22Rv1 (cell line): ENCODE measurements at regions not wholly inside any gene's neighbourhood (a gene's known extent, or its start where the extent isn't known, plus 50 kb on each side); places are given as distances from the start of the nearest gene placed in this dataset.

Experiments
- CTCF ChIP-seq: fragments of 450-650 bp; IDR thresholded peaks from 2 replicates; pipeline ENCODE4 v1.5.1; 2017; ENCODE audit warnings: mild to moderate bottlenecking
- ZFX ChIP-seq: fragments of 450-650 bp; IDR thresholded peaks from 2 replicates; pipeline ENCODE4 v1.6.1; 2017; ENCODE audit warnings: antibody characterized with exemption, borderline replicate concordance

GRCh38 chr16:6204945-6205344, 1107.3 kb upstream of the EEF2KMT start:
- TF ChIP-seq CTCF (no peak), ZFX (no peak)
